ENCODE measurements at regions not wholly inside any gene's neighbourhood (a gene's known extent, or its start where the extent isn't known, plus 50 kb on each side); places are given as distances from the start of the nearest gene placed in this dataset.
"Not testable (repeated sequence)": the region's sequence is repeated elsewhere in the genome, so short reads cannot be mapped to it uniquely, and the experiment has no call there.

- DNase-seq: peak; percentile 13
Observed at GRCh38 chr3:82259994-82260393, 498.5 kb upstream of the GBE1 start.

- no peak for DNase-seq
Observed at GRCh38 chr3:82240322-82240721, 478.9 kb upstream of the GBE1 start.

- peak; percentile 26 for DNase-seq
Observed at GRCh38 chr3:82236257-82236656, 474.8 kb upstream of the GBE1 start.

GRCh38 chr3:82229397-82229796 is 468.0 kb upstream of the GBE1 start:
- peak; percentile 55 for DNase-seq

- DNase-seq: no peak
Observed at GRCh38 chr3:82224661-82225060, 463.2 kb upstream of the GBE1 start.

GRCh38 chr3:82222401-82222800 is 461.0 kb upstream of the GBE1 start:
- no peak for DNase-seq

- DNase-seq: no peak
Observed at GRCh38 chr3:82217571-82217970, 456.1 kb upstream of the GBE1 start.

GRCh38 chr3:82208002-82208710 is 446.7 kb upstream of the GBE1 start:
- DNase-seq: peak; percentile 28

GRCh38 chr3:82202269-82202668 is 440.8 kb upstream of the GBE1 start:
- no peak for DNase-seq

- no peak for DNase-seq
Observed at GRCh38 chr3:82201316-82201715, 439.9 kb upstream of the GBE1 start.

GRCh38 chr3:82198009-82198408 is 436.6 kb upstream of the GBE1 start:
- DNase-seq: no peak

- DNase-seq: no peak
Observed at GRCh38 chr3:82196645-82197044, 435.2 kb upstream of the GBE1 start.

- DNase-seq: no peak
Observed at GRCh38 chr3:82194870-82195269, 433.4 kb upstream of the GBE1 start.

- DNase-seq: no peak
Observed at GRCh38 chr3:82186017-82186416, 424.6 kb upstream of the GBE1 start.

- no peak for DNase-seq
Observed at GRCh38 chr3:82179291-82179690, 417.8 kb upstream of the GBE1 start.

GRCh38 chr3:82178291-82178690 is 416.8 kb upstream of the GBE1 start:
- no peak for DNase-seq

- no peak for DNase-seq
Observed at GRCh38 chr3:82177774-82178173, 416.3 kb upstream of the GBE1 start.

GRCh38 chr3:82165266-82165665 is 403.8 kb upstream of the GBE1 start:
- DNase-seq: no peak

GRCh38 chr3:82163907-82164520 is 402.6 kb upstream of the GBE1 start:
- DNase-seq: peak; percentile 69

- no peak for DNase-seq
Observed at GRCh38 chr3:82157952-82158351, 396.5 kb upstream of the GBE1 start.

GRCh38 chr3:82153892-82154291 is 392.4 kb upstream of the GBE1 start:
- not testable (repeated sequence) for DNase-seq

GRCh38 chr3:82145742-82146141 is 384.3 kb upstream of the GBE1 start:
- DNase-seq: no peak

GRCh38 chr3:82144811-82145210 is 383.4 kb upstream of the GBE1 start:
- DNase-seq: no peak

GRCh38 chr3:82143661-82144412 is 382.4 kb upstream of the GBE1 start:
- no peak for DNase-seq
